CD4-positive, CD25-positive, alpha-beta regulatory T cell (primary cell): ENCODE measurements at regions not wholly inside any gene's neighbourhood (a gene's known extent, or its start where the extent isn't known, plus 50 kb on each side); places are given as distances from the start of the nearest gene placed in this dataset.

Source experiments
- ATAC-seq, 2 donors: fragments of 150-1000 bp; cut with Tn5 transposase; one replicate each; pipeline ENCODE4 v1.10.0; 2021; ENCODE audit warnings: low read depth in 2 of 2, moderate number of reproducible peaks in 2 of 2, moderate library complexity in 1 of 2
- DNase-seq, 3 donors: peaks; one replicate each; pipeline versions ENCODE4 v3.0.0 to v3.0.0-alpha.2; 2012 to 2022; ENCODE audit warnings: mixed read lengths in 1 of 3
- H3K27ac ChIP-seq: one replicate; pipeline ENCODE4 v1.7.0; 2013; ENCODE audit warnings: mild to moderate bottlenecking, low read length; ENCODE audit not compliant: insufficient read depth, poor library complexity, severe bottlenecking
- H3K27me3 ChIP-seq: one replicate; pipeline ENCODE4 v1.7.0; 2013; ENCODE audit warnings: low read length; ENCODE audit not compliant: control insufficient read depth, insufficient read depth
- H3K36me3 ChIP-seq: one replicate; pipeline ENCODE4 v1.7.0; 2013; ENCODE audit warnings: mild to moderate bottlenecking, low read length, moderate library complexity; ENCODE audit not compliant: control insufficient read depth, insufficient read depth
- H3K4me1 ChIP-seq: 2 replicates; pipeline ENCODE4 v1.7.0; 2013; ENCODE audit warnings: mild to moderate bottlenecking, low read length; ENCODE audit not compliant: insufficient read depth, control insufficient read depth, poor library complexity, severe bottlenecking
- H3K4me3 ChIP-seq: one replicate; pipeline ENCODE4 v1.7.0; 2013; ENCODE audit warnings: low read depth, mild to moderate bottlenecking, low read length, moderate library complexity
- H3K9me3 ChIP-seq, 2 experiments: 1 replicate in 1 of 2; 2 replicates in 1 of 2; pipeline ENCODE4 v1.7.0; 2013; ENCODE audit warnings: low read length in 2 of 2, mild to moderate bottlenecking in 1 of 2, moderate library complexity in 1 of 2; ENCODE audit not compliant: control insufficient read depth in 2 of 2
- H3K27ac Mint-ChIP-seq, 3 donors: one replicate each; pipeline ENCODE4 v1.8.0; 2020 to 2022; ENCODE audit warnings: mild to moderate bottlenecking in 3 of 3, mixed read lengths in 3 of 3, moderate library complexity in 2 of 3
- H3K27me3 Mint-ChIP-seq: one replicate; pipeline ENCODE4 v1.8.0; 2022; ENCODE audit warnings: mild to moderate bottlenecking, mixed read lengths
- H3K36me3 Mint-ChIP-seq: one replicate; pipeline ENCODE4 v1.8.0; 2020; ENCODE audit warnings: mixed read lengths
- H3K4me1 Mint-ChIP-seq, 4 donors: one replicate each; pipeline ENCODE4 v1.8.0; 2020 to 2022; ENCODE audit warnings: mixed read lengths in 4 of 4, mild to moderate bottlenecking in 1 of 4
- H3K4me3 Mint-ChIP-seq, 4 donors: one replicate each; pipeline ENCODE4 v1.8.0; 2020 to 2022; ENCODE audit warnings: mild to moderate bottlenecking in 4 of 4, mixed read lengths in 4 of 4, moderate library complexity in 3 of 4
- H3K9me3 Mint-ChIP-seq, 7 donors: one replicate each; pipeline ENCODE4 v1.8.0; 2020 to 2022; ENCODE audit warnings: mixed read lengths in 7 of 7, mild to moderate bottlenecking in 3 of 7, moderate library complexity in 2 of 7

DNA sequence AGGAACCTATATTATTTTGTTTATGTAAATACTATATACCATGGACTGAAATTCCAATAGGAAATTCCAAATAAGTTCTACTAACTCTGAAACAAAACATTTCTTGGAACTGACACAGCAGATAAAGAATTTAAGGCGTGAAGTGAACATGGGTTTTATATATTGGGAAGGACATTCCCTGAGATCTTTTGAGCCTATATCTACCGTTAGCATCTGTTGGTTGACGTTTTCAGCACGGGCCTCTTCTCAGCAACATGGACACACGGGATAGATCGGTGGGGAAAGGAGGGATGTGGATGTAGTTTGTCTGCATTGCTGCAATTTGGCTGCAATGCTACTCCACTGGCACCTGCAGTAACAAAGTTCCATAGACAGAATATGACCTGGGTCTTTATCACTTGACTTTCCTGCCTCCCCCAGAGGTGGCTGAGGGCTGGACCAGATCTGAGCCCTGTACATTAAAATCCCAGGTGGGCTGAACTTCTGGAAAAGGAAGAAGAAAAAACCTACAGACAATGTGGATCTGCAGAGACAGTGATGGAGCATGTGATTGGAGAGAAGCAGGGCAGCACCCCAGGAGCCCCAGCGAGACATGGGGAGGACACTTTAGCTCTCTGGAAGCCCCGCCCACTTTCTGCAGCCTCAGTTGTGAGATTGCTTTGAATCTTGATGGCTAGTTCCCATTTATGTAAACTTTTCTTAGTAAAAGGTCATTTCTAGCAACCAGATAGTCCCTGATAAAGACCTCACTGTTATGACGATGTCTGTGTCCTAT, 91.2 kb upstream of the CPEB4 start:
- DNase-seq (no peak), ATAC-seq (no peak)
- Mint-ChIP-seq H3K36me3 (no peaks in the 10 kb centered on the region), H3K27me3 (no peaks in the 10 kb centered on the region), H3K27ac (peak overlapping the region in 1 of 3 donors; percentile 36), H3K4me3 (no peak overlapping the region), H3K9me3 (no peaks in the 10 kb centered on the region), H3K4me1 (peaks cover 0 to 5% (median 0%) of the 10 kb centered on the region in 4 donors)
- Histone ChIP-seq H3K9me3 (no peaks in the 10 kb centered on the region), H3K27ac (no peak overlapping the region), H3K27me3 (peaks cover 2% of the 10 kb centered on the region), H3K4me3 (no peak overlapping the region), H3K36me3 (no peaks in the 10 kb centered on the region), H3K4me1 (no peaks in the 10 kb centered on the region)

DNA sequence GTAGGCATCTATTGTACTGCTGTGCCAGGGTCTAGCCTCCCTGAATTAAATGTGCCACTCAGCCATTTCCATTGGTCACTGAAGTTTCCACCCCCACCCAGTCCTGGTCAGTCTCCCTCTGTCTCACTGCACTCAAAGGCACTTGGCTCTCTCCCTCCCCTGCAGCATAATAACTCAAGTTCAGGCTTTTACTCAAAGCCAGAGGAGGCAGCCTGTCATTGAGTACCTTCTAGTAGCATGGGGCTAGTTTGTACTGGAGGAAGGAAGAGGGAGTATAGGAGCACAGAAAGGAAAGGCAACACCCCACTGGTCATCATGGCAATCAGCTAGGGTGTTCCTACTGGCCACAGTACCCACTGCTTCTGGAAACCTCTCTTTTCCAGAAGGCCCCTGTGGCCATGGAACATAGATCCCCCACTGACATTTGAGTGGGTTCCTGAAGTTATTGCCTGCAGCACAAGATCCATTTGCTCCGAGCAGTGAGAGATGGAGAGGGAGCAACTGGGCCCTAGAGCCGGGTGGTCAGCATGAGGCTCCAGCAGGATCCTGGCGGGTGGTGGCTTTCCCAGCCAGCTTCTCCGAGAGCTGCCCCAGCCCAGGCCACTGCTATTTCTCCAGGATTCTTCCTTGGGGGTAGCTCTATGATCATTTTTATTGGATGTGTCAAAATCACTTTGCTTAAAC, 89.9 kb upstream of the CPEB4 start:
- DNase-seq (no peak), ATAC-seq (no peak)
- Mint-ChIP-seq H3K4me1 (peaks cover 0 to 3% (median 0%) of the 10 kb centered on the region in 4 donors), H3K36me3 (no peaks in the 10 kb centered on the region), H3K4me3 (no peak overlapping the region), H3K27me3 (no peaks in the 10 kb centered on the region), H3K27ac (no peak overlapping the region), H3K9me3 (no peaks in the 10 kb centered on the region)
- Histone ChIP-seq H3K4me1 (no peaks in the 10 kb centered on the region), H3K36me3 (no peaks in the 10 kb centered on the region), H3K9me3 (no peaks in the 10 kb centered on the region), H3K4me3 (no peak overlapping the region), H3K27me3 (peaks cover 2% of the 10 kb centered on the region), H3K27ac (no peak overlapping the region)

DNA sequence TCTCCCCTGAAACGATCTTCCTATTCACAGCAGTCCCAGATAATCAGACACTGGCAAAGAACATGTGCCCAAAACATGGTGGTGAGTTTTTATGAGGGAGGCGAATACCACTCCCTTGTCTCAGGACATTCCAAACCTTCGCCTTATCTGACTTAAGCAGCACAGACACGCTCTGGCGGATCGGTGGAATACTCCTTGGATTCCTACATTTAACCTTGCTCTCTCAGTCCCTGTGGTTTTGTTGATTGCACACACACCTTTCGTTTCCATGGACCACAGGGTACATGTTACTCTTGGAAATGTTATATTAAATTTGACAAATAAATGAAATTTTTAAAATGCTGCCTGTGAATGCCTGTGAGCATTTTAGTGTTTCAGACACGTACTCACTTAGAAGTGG, 87.8 kb upstream of the CPEB4 start:
- peak overlapping the region in 1 of 3 donors; percentile 27 for H3K27ac Mint-ChIP-seq
- no peak overlapping the region for H3K4me3 Mint-ChIP-seq
- peaks cover 0 to under 1% (median 0%) of the 10 kb centered on the region in 4 donors for H3K4me1 Mint-ChIP-seq
- ATAC-seq (no peak), DNase-seq (no peak)
- no peak overlapping the region for H3K4me3 ChIP-seq
- H3K36me3 Mint-ChIP-seq: no peaks in the 10 kb centered on the region
- H3K36me3 ChIP-seq: no peaks in the 10 kb centered on the region
- no peak overlapping the region for H3K27ac ChIP-seq
- H3K4me1 ChIP-seq: no peaks in the 10 kb centered on the region
- peaks cover 2% of the 10 kb centered on the region for H3K27me3 ChIP-seq
- H3K9me3 ChIP-seq: no peaks in the 10 kb centered on the region
- H3K9me3 Mint-ChIP-seq: peaks cover 0 to 5% (median 0%) of the 10 kb centered on the region in 7 donors
- H3K27me3 Mint-ChIP-seq: no peaks in the 10 kb centered on the region

DNA sequence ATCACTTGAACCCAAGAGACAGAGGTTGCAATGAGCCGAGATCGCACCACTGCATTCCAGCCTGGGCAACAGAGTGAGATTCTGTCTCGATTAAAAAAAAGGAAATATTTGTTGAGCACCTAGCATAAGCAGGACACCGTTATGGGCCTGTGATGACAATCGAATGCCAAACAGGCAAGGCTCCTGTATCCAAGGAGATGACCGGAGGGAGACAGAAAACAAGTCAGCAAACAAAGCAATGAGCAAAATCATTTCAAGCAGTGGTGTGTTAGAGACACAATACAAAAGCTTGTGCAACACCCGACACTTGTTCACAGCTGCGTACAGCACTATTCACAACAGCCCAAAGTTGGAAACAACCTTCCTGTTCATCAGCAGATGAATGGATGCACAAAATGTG, 87.1 kb upstream of the CPEB4 start:
- no peaks in the 10 kb centered on the region for H3K27me3 Mint-ChIP-seq
- Histone ChIP-seq H3K9me3 (no peaks in the 10 kb centered on the region), H3K36me3 (no peaks in the 10 kb centered on the region), H3K27ac (no peak overlapping the region), H3K27me3 (peaks cover 2% of the 10 kb centered on the region), H3K4me1 (no peaks in the 10 kb centered on the region), H3K4me3 (no peak overlapping the region)
- peaks cover 0 to 5% (median 0%) of the 10 kb centered on the region in 7 donors for H3K9me3 Mint-ChIP-seq
- H3K36me3 Mint-ChIP-seq: no peaks in the 10 kb centered on the region
- H3K27ac Mint-ChIP-seq: no peak overlapping the region
- H3K4me3 Mint-ChIP-seq: no peak overlapping the region
- DNase-seq (no peak), ATAC-seq (no peak)
- no peaks in the 10 kb centered on the region for H3K4me1 Mint-ChIP-seq

DNA sequence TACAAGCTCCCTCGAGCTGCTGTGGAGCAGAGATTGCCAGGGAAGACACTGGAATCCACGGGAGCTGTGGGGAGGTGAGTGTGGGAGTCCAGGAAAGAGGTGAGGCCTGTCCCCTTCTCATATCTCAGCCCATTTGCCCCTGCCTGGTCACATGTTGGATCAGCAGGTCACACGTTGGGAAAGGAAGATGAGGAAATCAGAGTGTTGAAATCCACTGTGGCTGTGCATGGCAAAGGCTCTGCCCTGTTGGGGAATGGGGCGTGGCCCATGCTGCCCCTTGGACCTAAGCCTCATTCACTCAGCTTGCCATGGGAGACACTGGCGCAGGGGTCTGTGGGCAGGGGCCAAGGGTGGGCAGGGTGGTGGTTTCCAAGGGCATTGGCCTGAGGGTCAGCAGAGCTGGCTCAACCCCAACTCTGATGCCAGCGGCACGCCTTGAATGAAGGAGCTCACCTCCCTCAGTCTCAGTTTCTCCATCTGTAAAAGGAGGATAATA, 85.4 kb upstream of the CPEB4 start:
- Mint-ChIP-seq H3K27ac (no peak overlapping the region), H3K27me3 (no peaks in the 10 kb centered on the region), H3K36me3 (no peaks in the 10 kb centered on the region), H3K4me1 (no peaks in the 10 kb centered on the region), H3K4me3 (no peak overlapping the region), H3K9me3 (peaks cover 0 to 5% (median 0%) of the 10 kb centered on the region in 7 donors)
- no peaks in the 10 kb centered on the region for H3K4me1 ChIP-seq
- H3K27me3 ChIP-seq: peaks cover 2% of the 10 kb centered on the region
- DNase-seq (no peak), ATAC-seq (no peak)
- no peak overlapping the region for H3K4me3 ChIP-seq
- H3K36me3 ChIP-seq: no peaks in the 10 kb centered on the region
- no peaks in the 10 kb centered on the region for H3K9me3 ChIP-seq
- H3K27ac ChIP-seq: no peak overlapping the region

DNA sequence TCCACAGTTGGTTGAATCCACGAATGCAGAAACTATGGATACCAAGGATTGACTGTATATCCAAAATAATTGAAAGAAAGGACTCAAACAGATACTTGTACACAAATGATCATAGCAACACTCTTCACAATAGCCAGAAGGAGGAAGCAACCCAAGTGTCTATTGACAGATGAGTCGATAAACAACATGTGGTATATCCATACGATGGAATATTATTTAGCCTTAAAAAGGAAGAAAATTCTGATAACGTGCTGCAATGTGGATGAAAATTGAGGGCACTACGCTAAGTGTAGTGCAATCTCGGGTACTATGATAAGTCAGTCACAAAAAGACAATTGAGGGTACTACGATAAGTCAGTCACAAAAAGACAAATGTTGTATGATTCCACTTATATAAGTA, 83.6 kb upstream of the CPEB4 start:
- Histone ChIP-seq H3K36me3 (no peaks in the 10 kb centered on the region), H3K27me3 (no peaks in the 10 kb centered on the region), H3K9me3 (no peaks in the 10 kb centered on the region), H3K4me1 (no peaks in the 10 kb centered on the region), H3K4me3 (no peak overlapping the region), H3K27ac (no peak overlapping the region)
- Mint-ChIP-seq H3K9me3 (peaks cover 0 to 5% (median 0%) of the 10 kb centered on the region in 7 donors), H3K4me1 (no peaks in the 10 kb centered on the region), H3K27ac (no peak overlapping the region), H3K36me3 (no peaks in the 10 kb centered on the region), H3K4me3 (no peak overlapping the region), H3K27me3 (no peaks in the 10 kb centered on the region)
- DNase-seq (no peak), ATAC-seq (no peak)

DNA sequence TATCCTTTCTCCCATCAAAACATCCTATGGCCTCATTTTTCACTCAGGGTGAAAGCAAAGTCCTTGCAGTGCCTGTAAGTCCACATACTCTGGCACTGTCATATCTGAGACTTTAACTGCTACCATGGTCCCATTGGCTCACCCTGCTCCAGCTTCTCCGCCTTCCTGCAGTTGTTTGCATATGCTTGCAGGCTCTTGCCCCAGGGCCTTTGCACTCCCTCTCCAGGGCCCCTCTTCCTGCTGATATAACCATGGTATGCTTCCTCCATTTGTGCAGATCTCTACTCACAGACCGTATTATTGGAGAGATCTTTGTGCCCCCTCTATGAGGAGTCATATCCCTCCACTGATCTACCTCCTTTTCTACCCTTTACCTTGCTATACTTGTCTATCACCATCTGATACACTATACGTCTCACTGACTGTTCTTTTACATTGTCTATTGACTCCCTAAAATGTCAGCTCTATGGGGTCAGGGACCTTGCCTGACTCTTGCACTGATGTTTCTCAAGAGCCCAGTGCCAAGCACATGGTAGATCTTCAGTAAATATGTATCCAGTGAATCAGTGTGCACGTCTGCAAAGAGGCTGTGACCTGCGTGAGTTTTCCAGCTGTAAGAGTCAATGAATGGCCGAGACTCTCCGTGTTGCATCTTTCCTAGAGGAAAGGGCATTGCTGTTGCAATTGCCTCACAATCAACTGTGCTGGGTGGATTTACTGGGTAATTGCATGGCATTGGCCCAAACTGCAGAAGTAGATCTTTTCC, 81.7 kb upstream of the CPEB4 start:
- H3K4me1 ChIP-seq: no peaks in the 10 kb centered on the region
- ATAC-seq (no peak), DNase-seq (no peak)
- no peaks in the 10 kb centered on the region for H3K27me3 ChIP-seq
- no peaks in the 10 kb centered on the region for H3K36me3 ChIP-seq
- Mint-ChIP-seq H3K27me3 (no peaks in the 10 kb centered on the region), H3K4me1 (no peaks in the 10 kb centered on the region), H3K36me3 (no peaks in the 10 kb centered on the region), H3K27ac (no peak overlapping the region), H3K4me3 (no peak overlapping the region), H3K9me3 (peaks cover 0 to 7% (median 2%) of the 10 kb centered on the region in 7 donors)
- no peaks in the 10 kb centered on the region for H3K9me3 ChIP-seq
- H3K27ac ChIP-seq: no peak overlapping the region
- no peak overlapping the region for H3K4me3 ChIP-seq
